GM12874 (cell line): ENCODE measurements at regions not wholly inside any gene's neighbourhood (a gene's known extent, or its start where the extent isn't known, plus 50 kb on each side); places are given as distances from the start of the nearest gene placed in this dataset.

Experiments
- TF ChIP-seq, protein P1 (sequence below): IDR thresholded peaks from 2 replicates; pipeline ENCODE4 v1.5.1; 2011; ENCODE audit warnings: low read depth, mild to moderate bottlenecking, control low read depth, low read length, moderate library complexity; ENCODE audit not compliant: insufficient read depth

DNA sequence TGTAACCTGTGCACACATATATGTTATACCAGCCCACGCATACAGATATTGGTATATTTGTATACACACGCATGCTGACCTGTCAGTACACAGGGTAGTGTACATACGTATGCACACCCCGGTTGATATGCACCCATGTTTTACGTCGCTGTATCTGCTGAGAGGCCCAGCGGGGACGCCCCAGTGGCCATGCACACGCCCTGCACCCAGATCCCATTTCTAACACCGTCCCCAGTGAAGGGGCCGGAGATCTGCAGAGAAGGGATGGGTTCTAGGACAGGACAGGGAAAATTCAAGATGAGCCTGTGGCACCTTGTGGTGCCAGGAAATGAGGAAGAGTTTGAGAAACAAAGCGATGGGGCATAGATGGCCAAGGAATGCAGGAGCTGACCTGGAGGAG is 57.2 kb upstream of the TTC34 start:
- TF ChIP-seq, protein P1, sequence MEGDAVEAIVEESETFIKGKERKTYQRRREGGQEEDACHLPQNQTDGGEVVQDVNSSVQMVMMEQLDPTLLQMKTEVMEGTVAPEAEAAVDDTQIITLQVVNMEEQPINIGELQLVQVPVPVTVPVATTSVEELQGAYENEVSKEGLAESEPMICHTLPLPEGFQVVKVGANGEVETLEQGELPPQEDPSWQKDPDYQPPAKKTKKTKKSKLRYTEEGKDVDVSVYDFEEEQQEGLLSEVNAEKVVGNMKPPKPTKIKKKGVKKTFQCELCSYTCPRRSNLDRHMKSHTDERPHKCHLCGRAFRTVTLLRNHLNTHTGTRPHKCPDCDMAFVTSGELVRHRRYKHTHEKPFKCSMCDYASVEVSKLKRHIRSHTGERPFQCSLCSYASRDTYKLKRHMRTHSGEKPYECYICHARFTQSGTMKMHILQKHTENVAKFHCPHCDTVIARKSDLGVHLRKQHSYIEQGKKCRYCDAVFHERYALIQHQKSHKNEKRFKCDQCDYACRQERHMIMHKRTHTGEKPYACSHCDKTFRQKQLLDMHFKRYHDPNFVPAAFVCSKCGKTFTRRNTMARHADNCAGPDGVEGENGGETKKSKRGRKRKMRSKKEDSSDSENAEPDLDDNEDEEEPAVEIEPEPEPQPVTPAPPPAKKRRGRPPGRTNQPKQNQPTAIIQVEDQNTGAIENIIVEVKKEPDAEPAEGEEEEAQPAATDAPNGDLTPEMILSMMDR, result no peak

DNA sequence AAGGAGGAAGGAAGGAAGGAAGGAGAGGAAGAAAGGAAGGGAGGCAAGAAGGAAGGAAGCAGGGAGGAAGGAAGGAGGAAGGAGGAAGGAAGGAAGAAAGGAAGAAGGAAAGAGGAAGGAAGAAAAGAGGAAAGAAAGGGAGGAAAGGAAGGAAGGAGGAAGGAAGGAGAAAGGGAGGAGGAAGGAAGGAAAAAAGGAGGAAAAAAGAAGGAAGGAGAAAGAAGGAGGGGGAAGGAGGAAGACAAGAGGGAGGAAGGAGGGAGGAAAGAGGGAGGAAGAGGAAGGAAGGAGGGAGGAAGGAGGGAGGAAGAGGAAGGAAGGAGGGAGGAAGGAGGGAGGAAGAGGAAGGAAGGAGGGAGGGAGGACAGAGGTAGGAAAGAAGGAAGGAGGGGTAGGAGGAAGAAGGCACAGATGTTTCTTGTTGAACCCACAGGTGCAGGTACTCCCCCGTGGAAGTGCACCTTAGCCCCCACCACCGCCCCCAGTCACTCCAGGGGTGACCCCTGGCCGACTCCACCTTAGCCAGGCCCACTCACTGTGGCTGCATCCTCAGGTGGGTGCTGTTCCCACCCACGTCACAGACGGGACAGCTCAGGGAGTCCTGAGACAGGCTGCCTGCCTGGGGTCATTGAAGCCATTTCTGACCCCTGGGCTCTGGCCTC is 57.9 kb upstream of the TTC34 start:
- TF ChIP-seq, protein P1, result no peak

DNA sequence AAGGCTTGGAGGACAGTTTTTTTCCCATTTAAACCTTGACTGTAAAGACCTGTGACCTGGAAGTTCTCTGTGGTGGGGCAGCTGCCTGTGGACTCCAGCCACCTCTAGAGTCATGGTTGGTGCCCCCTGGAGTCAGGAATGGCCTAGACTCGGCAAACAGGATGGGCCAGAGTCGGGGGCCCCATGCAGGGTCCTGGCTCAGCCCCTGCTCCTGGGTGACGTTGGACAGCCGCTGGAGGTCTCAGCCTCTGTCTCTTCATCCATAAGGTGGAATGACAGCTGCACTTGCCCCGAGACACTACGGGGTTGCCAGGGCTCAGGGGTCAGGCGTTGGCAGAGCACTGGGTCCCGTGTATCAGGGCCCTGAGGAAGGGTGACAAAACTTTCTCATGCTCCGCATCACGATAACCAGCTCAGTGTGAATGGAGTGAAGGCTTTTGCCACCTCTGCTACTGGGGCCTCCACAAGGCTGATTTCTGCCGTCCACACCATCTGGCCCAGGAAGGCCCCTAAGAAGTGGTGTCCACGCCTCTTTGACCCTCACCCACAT is 58.5 kb upstream of the TTC34 start:
- TF ChIP-seq, protein P1, result no peak

DNA sequence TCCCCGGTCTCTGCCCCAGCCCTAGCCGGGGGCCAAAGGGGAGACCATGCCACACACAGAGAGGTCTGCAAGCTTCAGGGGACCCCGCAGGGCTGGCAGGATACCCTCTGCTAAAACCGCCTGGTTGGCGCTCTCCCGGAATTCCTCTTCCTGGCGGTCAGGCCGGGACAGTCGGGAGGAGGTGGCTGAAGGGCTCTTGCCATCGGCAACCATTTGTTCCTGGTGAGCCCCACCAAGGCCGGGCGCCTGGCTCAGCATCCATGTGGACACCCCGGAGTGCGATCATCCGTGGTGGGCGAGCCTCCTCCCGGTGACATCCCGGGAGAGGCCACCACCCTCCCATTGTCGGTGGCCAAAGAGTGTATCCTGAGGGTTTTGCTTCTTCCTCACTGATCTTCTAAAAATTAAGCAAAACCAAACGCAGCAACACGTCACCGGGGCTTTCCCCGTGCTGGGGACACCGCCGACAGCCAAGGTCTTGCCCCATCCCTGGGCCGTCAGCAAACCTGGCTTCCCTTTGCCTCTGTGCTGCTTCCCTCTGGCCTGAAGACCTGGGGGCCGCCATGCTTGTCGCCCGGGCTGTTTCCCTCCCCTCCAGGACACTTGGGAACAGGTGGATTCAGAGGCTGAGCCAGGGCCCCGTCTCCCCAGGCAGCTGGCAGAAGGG is 59.1 kb upstream of the TTC34 start:
- TF ChIP-seq, protein P1, result no peak

DNA sequence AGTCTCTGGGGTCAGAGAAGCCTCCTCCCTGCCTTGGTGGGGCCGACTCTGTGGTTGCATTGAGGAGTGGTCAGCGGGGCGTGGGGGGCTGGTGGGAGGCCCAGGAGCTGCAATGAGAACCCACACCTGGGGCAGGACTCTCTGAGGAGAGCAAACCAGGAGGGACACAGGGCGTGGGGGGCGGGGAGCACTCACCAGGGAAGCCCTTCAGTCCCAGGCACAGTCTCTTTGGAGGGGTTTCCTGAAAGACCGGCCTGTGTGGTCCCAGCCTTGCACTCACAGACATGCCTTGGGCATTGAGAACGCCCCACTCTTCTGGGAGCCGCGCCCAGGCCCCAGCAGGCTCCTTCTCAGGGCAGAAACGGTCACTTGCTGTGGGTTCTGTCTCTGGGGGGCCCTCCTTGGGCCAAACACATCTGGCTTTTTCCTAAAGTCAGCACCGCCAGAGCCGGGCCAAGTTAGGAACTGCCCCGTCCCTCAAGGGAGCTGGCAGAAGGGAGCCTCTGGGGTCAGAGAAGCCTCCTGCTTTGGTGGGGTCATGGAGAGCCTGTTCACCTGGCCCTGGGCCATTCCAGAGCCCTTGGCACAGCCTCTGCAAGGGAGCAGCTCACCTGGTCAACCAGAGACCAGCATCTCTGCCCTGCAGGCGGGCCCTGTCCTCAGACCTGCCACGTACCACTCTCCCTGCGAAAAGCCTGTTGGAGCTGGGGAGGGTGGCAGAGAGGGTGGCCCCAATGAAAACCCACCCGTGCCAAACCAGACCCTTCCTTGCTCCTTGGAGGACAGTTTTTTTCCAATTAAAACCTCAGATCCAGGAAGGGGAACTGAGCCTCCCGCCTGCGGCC is 59.9 kb upstream of the TTC34 start:
- TF ChIP-seq, protein P1, result no peak

DNA sequence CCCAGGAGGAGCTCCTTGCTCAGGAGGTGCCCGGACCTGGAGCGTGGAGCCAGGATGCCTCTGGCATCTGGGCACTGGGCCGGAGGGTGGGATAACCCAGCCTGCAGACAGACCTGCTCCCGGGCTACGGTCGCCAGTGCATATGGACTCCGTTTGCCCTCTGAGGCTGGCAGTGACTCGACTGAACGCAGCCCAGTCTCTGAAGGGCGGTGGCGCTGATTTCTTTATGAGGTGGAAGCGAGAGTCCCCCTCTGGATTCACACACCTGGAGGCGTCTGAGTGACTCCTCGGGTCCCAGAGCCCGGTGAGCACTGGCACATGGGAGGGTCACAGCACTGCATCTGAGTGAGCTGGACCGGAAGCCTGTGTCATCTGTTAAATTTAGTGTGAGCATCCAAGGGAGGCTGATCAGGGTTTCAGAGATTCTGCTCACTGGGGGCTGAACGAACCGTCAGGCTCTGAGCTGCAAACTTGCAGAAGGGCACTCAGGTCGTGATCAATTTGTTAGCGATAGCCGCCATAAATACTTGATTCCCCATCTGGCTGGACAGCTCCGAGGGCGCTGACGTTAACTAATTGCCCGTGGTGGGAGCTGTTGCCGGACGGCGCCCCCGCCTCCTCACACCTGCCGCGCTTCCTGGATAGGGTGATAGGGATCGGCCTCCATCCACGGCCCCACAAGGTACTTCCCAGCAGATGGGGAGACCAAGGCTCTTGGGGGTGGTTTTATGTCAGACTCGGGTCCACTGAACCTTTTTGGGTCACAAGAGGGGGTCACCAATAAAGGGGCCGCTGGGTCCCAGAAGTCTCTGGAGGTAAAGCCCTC is 60.7 kb upstream of the TTC34 start:
- TF ChIP-seq, protein P1, result no peak
